Mucosa of descending colon (tissue), 3 donors: ENCODE measurements at regions not wholly inside any gene's neighbourhood (a gene's known extent, or its start where the extent isn't known, plus 50 kb on each side); places are given as distances from the start of the nearest gene placed in this dataset.

Source experiments
- ATAC-seq: fragments of 200-7000 bp; cut with Tn5 transposase; one replicate; pipeline ENCODE4 v1.9.1; 2020; ENCODE audit warnings: mild to moderate bottlenecking, moderate library complexity
- DNase-seq, 3 donors: peaks; one replicate each; pipeline ENCODE4 v3.0.0-alpha.2; 2020
- H3K36me3 ChIP-seq: fragments of 200-600 bp; one replicate; pipeline ENCODE4 v1.8.0; 2021; ENCODE audit warnings: low read depth, mild to moderate bottlenecking
- H3K4me1 ChIP-seq: fragments of 200-600 bp; one replicate; pipeline ENCODE4 v1.8.0; 2021; ENCODE audit warnings: low read depth, mild to moderate bottlenecking
- H3K4me3 ChIP-seq: fragments of 200-600 bp; one replicate; pipeline ENCODE4 v1.8.0; 2021; ENCODE audit warnings: mild to moderate bottlenecking
- H3K9me3 ChIP-seq: fragments of 200-600 bp; one replicate; pipeline ENCODE4 v1.8.0; 2021; ENCODE audit warnings: mild to moderate bottlenecking
- CTCF ChIP-seq: fragments of 200-600 bp; IDR thresholded peaks from one replicate; pipeline ENCODE4 v1.8.0; 2022; ENCODE audit warnings: antibody characterized with exemption, mild to moderate bottlenecking
- intact Hi-C, 2 donors: fragments of 100-400 bp; cut with DNase I in 1 of 2; cut with micrococcal nuclease in 1 of 2; formaldehyde crosslinking; loops; one replicate each; pipeline versions ENCODE4 v1.11.0 to v1.11.1; 2022; cut with DNase I, micrococcal nuclease
- donor health status: DM: no; HTN: no; CAD: no; lungs with moderate emphysema.
- donor health status: DM: no; HTN: no; CAD: no.
- donor health status: DM: no; HTN: yes; CAD: no.

- H3K9me3 ChIP-seq = no peaks in the 10 kb centered on the region
- DNase-seq (no peak), ATAC-seq (no peak)
- intact Hi-C loops = no loop called here
- H3K4me1 ChIP-seq = no peaks in the 10 kb centered on the region
- no peak for TF ChIP-seq CTCF
- no peaks in the 10 kb centered on the region for H3K36me3 ChIP-seq
- no peak overlapping the region for H3K4me3 ChIP-seq
These were observed 458.9 kb upstream of the C9orf72 start for GRCh38 chr9:28032268-28032590.

GRCh38 chr9:28034242-28034641 lies 461.0 kb upstream of the C9orf72 start:
- ATAC-seq = no peak
- no peak overlapping the region for H3K4me3 ChIP-seq

GRCh38 chr9:28037968-28038367 lies 464.7 kb upstream of the C9orf72 start:
- no peaks in the 10 kb centered on the region for H3K36me3 ChIP-seq
- DNase-seq (no peak), ATAC-seq (no peak)
- H3K4me3 ChIP-seq = no peak overlapping the region
- intact Hi-C loops = no loop called here
- no peaks in the 10 kb centered on the region for H3K9me3 ChIP-seq
- H3K4me1 ChIP-seq = no peaks in the 10 kb centered on the region
- TF ChIP-seq CTCF = no peak

More at GRCh38 chr9:28034242-28034641, 461.0 kb upstream of the C9orf72 start:
- no peak for DNase-seq
- H3K9me3 ChIP-seq = no peaks in the 10 kb centered on the region
- H3K4me1 ChIP-seq = no peaks in the 10 kb centered on the region
- H3K36me3 ChIP-seq = no peaks in the 10 kb centered on the region
- no peak for TF ChIP-seq CTCF
- intact Hi-C loops = no loop called here

GRCh38 chr9:28045051-28045450 lies 471.8 kb upstream of the C9orf72 start:
- TF ChIP-seq CTCF = no peak
- H3K36me3 ChIP-seq = no peaks in the 10 kb centered on the region
- intact Hi-C loops = no loop called here
- DNase-seq (no peak), ATAC-seq (no peak)
- H3K4me3 ChIP-seq = no peak overlapping the region
- H3K4me1 ChIP-seq = no peaks in the 10 kb centered on the region
- H3K9me3 ChIP-seq = no peaks in the 10 kb centered on the region

GRCh38 chr9:28050046-28050445 lies 476.8 kb upstream of the C9orf72 start:
- Histone ChIP-seq H3K4me3 (no peak overlapping the region), H3K9me3 (no peaks in the 10 kb centered on the region), H3K4me1 (no peaks in the 10 kb centered on the region), H3K36me3 (no peaks in the 10 kb centered on the region)
- DNase-seq (no peak), ATAC-seq (no peak)
- intact Hi-C loops = no loop called here
- no peak for TF ChIP-seq CTCF

GRCh38 chr9:28050941-28051340 lies 477.7 kb upstream of the C9orf72 start:
- intact Hi-C loops = no loop called here
- TF ChIP-seq CTCF = no peak

More at GRCh38 chr9:28050941-28051340, 477.7 kb upstream of the C9orf72 start:
- Histone ChIP-seq H3K36me3 (no peaks in the 10 kb centered on the region), H3K9me3 (no peaks in the 10 kb centered on the region), H3K4me3 (no peak overlapping the region), H3K4me1 (no peaks in the 10 kb centered on the region)
- DNase-seq (no peak), ATAC-seq (no peak)
